HEK293 (cell line): ENCODE measurements at regions not wholly inside any gene's neighbourhood (a gene's known extent, or its start where the extent isn't known, plus 50 kb on each side); places are given as distances from the start of the nearest gene placed in this dataset.

Experiments used
- BCL11A ChIP-seq: fragments of 450-650 bp; formaldehyde crosslinking; IDR thresholded peaks from 2 replicates; pipeline ENCODE4 v1.5.1; 2016; ENCODE audit warnings: low read depth, missing biosample characterization, missing genetic modification characterization
- SP2 ChIP-seq: fragments of 450-650 bp; formaldehyde crosslinking; IDR thresholded peaks from 2 replicates; pipeline ENCODE4 v1.5.1; 2016; ENCODE audit warnings: missing biosample characterization, missing genetic modification characterization
- ZNF221 ChIP-seq: fragments of 450-650 bp; formaldehyde crosslinking; IDR thresholded peaks from 2 replicates; pipeline ENCODE4 v1.5.1; 2017; ENCODE audit warnings: missing biosample characterization, missing genetic modification characterization, borderline replicate concordance
- ZNF274 ChIP-seq, 2 experiments: fragments of 200-500 bp in 1 of 2; fragments of 450-650 bp in 1 of 2; sonication (Bioruptor generic) in 1 of 2; formaldehyde crosslinking in 1 of 2; IDR thresholded peaks; 2 replicates each; pipeline versions ENCODE4 v1.5.1 to v1.6.1; 2014 to 2016; ENCODE audit warnings: borderline replicate concordance in 1 of 2, inconsistent platforms in 1 of 2, low read length in 1 of 2, missing biosample characterization in 1 of 2, missing genetic modification characterization in 1 of 2
- ZNF350 ChIP-seq: fragments of 450-650 bp; formaldehyde crosslinking; IDR thresholded peaks from 2 replicates; pipeline ENCODE4 v1.5.0; 2017; ENCODE audit warnings: missing biosample characterization, mild to moderate bottlenecking, missing genetic modification characterization
- ZNF404 ChIP-seq: fragments of 450-650 bp; formaldehyde crosslinking; IDR thresholded peaks from 2 replicates; pipeline ENCODE4 v1.5.1; 2017; ENCODE audit warnings: missing biosample characterization, missing genetic modification characterization
- ZNF558 ChIP-seq: fragments of 450-650 bp; formaldehyde crosslinking; IDR thresholded peaks from 2 replicates; pipeline ENCODE4 v1.5.1; 2016; ENCODE audit warnings: missing biosample characterization, missing genetic modification characterization
- ZNF677 ChIP-seq: fragments of 450-650 bp; IDR thresholded peaks from 2 replicates; pipeline ENCODE4 v1.5.0; 2018; ENCODE audit warnings: missing biosample characterization, mild to moderate bottlenecking, missing genetic modification characterization, moderate library complexity
- TF ChIP-seq, protein P1 (sequence below): fragments of 450-650 bp; formaldehyde crosslinking; IDR thresholded peaks from 2 replicates; pipeline ENCODE4 v1.5.1; 2016; ENCODE audit warnings: missing biosample characterization, missing genetic modification characterization
- TF ChIP-seq, protein P2 (sequence below): fragments of 450-650 bp; formaldehyde crosslinking; IDR thresholded peaks from 2 replicates; pipeline ENCODE4 v1.5.1; 2017; ENCODE audit warnings: missing biosample characterization, missing genetic modification characterization

GRCh38 chr10:131034451-131034850 lies 277.1 kb downstream of the TCERG1L start:
- TF ChIP-seq, protein P1, sequence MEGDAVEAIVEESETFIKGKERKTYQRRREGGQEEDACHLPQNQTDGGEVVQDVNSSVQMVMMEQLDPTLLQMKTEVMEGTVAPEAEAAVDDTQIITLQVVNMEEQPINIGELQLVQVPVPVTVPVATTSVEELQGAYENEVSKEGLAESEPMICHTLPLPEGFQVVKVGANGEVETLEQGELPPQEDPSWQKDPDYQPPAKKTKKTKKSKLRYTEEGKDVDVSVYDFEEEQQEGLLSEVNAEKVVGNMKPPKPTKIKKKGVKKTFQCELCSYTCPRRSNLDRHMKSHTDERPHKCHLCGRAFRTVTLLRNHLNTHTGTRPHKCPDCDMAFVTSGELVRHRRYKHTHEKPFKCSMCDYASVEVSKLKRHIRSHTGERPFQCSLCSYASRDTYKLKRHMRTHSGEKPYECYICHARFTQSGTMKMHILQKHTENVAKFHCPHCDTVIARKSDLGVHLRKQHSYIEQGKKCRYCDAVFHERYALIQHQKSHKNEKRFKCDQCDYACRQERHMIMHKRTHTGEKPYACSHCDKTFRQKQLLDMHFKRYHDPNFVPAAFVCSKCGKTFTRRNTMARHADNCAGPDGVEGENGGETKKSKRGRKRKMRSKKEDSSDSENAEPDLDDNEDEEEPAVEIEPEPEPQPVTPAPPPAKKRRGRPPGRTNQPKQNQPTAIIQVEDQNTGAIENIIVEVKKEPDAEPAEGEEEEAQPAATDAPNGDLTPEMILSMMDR (tag by site-specific recombination): no peak
- TF ChIP-seq BCL11A (no peak), ZNF221 (tag by site-specific recombination) (no peak), ZNF677 (tag by site-specific recombination) (no peak), ZNF404 (tag by site-specific recombination) (no peak), ZNF350 (no peak), ZNF274 (IDR thresholded peaks at IDR 0.05; ENCODE audit: low read length) (no peak), ZNF274 (tag by site-specific recombination; IDR thresholded peaks at IDR 0.05; ENCODE audit: borderline replicate concordance) (no peak), ZNF558 (tag by site-specific recombination) (no peak), SP2 (tag by site-specific recombination) (no peak)
- TF ChIP-seq, protein P2, sequence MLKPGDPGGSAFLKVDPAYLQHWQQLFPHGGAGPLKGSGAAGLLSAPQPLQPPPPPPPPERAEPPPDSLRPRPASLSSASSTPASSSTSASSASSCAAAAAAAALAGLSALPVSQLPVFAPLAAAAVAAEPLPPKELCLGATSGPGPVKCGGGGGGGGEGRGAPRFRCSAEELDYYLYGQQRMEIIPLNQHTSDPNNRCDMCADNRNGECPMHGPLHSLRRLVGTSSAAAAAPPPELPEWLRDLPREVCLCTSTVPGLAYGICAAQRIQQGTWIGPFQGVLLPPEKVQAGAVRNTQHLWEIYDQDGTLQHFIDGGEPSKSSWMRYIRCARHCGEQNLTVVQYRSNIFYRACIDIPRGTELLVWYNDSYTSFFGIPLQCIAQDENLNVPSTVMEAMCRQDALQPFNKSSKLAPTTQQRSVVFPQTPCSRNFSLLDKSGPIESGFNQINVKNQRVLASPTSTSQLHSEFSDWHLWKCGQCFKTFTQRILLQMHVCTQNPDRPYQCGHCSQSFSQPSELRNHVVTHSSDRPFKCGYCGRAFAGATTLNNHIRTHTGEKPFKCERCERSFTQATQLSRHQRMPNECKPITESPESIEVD (tag by site-specific recombination): no peak
